ENCODE measurements at regions not wholly inside any gene's neighbourhood (a gene's known extent, or its start where the extent isn't known, plus 50 kb on each side); places are given as distances from the start of the nearest gene placed in this dataset.

DNA sequence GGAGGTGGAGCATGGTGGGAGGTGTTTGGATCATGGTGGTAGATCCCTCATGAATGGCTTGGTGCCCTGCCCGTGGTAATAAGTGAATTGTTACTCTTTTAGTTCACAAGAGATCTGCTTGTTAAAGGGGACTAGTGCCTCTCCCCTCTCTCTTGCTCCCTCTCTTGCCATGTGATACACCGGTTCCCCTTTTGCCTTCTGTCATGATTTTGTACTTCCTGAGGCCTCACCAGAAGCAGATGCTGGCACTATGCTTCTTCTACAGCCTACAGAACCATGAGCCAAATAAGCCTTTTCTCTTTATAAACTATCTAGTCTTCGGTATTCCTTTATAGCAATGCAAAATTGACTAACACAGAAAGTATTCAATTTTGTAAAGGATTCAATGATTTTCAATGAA, 817.1 kb downstream of the TLR4 start:
- TF ChIP-seq CTCF (IDR thresholded peaks at IDR 0.05; ENCODE audit: poor library complexity, severe bottlenecking) (no peak), POLR2AphosphoS5 (IDR thresholded peaks at IDR 0.05) (no peak), EZH2 (IDR thresholded peaks at IDR 0.05; ENCODE audit: borderline replicate concordance, insufficient read depth, low read length, poor library complexity, severe bottlenecking) (no peak), EP300 (conservative IDR thresholded peaks at IDR 0.05; ENCODE audit: poor library complexity, severe bottlenecking) (no peak)

Data from neural cell (in vitro differentiated cells).